ENCODE measurements at regions not wholly inside any gene's neighbourhood (a gene's known extent, or its start where the extent isn't known, plus 50 kb on each side); places are given as distances from the start of the nearest gene placed in this dataset.

DNA sequence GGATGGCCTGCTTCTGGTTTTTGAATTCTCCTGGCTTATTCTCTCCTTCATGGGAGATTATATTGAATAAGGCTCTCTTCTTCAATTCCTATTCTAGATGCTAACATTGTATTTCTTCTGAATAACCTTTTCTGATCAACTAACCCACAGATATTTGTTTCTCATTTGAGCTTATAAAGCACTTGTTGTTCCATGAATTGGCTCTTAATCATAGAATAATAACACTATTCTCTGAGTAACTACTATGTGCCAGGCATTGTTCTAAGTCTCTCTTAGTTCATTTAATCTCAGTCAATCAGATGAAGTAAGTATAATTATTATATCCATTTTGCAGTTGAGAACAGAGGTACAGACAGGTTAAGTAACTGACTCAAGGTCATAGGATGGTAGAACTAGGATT, 136.3 kb upstream of the MLIP start:
- CTCF ChIA-PET: interaction anchor here (0.6 to 2.1 kb wide), 8 partner anchors 11 to 711 kb away, joined by 3 to 11 read pairs (median 4); no protein-coding TSS in a partner anchor
- no peaks in the 10 kb centered on the region for H3K9me3 ChIP-seq (ENCODE audit: control insufficient read depth, insufficient read depth, low read depth, low read length)
- TF ChIP-seq RBAK (tag by site-specific recombination; IDR thresholded peaks at IDR 0.05) (no peak), ZNF138 (tag by site-specific recombination; IDR thresholded peaks at IDR 0.05; ENCODE audit: borderline replicate concordance) (no peak), ZSCAN30 (tag by site-specific recombination; IDR thresholded peaks at IDR 0.05) (no peak)
- TF ChIP-seq, protein P1, sequence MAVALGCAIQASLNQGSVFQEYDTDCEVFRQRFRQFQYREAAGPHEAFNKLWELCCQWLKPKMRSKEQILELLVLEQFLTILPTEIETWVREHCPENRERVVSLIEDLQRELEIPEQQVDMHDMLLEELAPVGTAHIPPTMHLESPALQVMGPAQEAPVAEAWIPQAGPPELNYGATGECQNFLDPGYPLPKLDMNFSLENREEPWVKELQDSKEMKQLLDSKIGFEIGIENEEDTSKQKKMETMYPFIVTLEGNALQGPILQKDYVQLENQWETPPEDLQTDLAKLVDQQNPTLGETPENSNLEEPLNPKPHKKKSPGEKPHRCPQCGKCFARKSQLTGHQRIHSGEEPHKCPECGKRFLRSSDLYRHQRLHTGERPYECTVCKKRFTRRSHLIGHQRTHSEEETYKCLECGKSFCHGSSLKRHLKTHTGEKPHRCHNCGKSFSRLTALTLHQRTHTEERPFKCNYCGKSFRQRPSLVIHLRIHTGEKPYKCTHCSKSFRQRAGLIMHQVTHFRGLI (tag by site-specific recombination; IDR thresholded peaks at IDR 0.05): no peak
- H3K4me3 ChIP-seq (ENCODE audit: low read depth, low read length): no peak overlapping the region
- no peak overlapping the region for H3K27ac ChIP-seq (ENCODE audit: extremely low read depth, low read depth, low read length)
- H3K4me1 ChIP-seq (ENCODE audit: control insufficient read depth, insufficient read depth, low read length): no peaks in the 10 kb centered on the region
- POLR2A ChIA-PET: no interaction called here
- H3K36me3 ChIP-seq (ENCODE audit: control insufficient read depth in 2 of 2, insufficient read depth in 1 of 2, low read length in 2 of 2): no peaks in the 10 kb centered on the region

DNA sequence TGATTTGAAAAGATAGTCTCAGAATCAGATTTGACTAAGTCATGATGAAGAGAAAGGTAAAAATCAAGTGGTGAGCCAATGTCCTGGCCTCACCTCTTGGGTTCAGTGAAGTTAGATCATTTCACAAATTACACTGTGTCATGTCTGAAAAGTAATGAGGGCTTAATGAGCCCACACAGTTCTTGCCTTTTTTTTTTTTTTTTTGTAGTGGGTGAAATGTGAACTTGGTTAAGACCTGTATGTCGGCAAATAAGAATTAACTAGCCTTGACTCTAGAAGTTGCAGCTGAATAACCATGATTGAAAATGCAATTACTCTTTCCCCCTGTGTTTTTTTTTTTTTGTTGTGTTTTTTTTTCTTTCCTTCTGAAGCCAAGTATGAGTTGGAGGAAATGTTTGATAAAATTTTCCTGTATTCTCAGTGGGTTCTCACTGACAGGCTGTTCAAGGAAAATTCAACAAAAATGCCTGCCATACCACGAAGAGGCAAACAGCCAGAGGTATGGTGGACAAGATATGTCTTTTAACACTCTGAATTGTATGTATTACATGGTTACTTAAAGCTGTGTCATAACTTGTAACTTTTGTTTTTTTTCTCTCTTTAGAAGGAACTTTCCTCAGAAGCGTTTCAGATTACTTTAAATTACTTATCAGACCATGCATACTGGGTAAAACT, 135.2 kb upstream of the MLIP start:
- no peak for TF ChIP-seq KLF8 (tag by site-specific recombination; IDR thresholded peaks at IDR 0.05)
- no peak for TF ChIP-seq SP3 (tag by site-specific recombination; IDR thresholded peaks at IDR 0.05)
- no peak for TF ChIP-seq SCRT1 (tag by site-specific recombination; IDR thresholded peaks at IDR 0.05; ENCODE audit: borderline replicate concordance)
- no peak for TF ChIP-seq ZNF768 (tag by site-specific recombination; IDR thresholded peaks at IDR 0.05)
- TF ChIP-seq ZNF830 (tag by site-specific recombination; IDR thresholded peaks at IDR 0.05; ENCODE audit: low read depth): no peak
- TF ChIP-seq ZNF747 (tag by site-specific recombination; IDR thresholded peaks at IDR 0.05): no peak
- TF ChIP-seq SP2 (tag by site-specific recombination; IDR thresholded peaks at IDR 0.05): no peak
- TF ChIP-seq ZNF843 (tag by site-specific recombination; IDR thresholded peaks at IDR 0.05): no peak
- TF ChIP-seq ZNF169 (tag by site-specific recombination; IDR thresholded peaks at IDR 0.05): no peak
- TF ChIP-seq MZF1 (tag by site-specific recombination; IDR thresholded peaks at IDR 0.05; ENCODE audit: borderline replicate concordance): no peak
- no peak for TF ChIP-seq ZNF510 (tag by site-specific recombination; IDR thresholded peaks at IDR 0.05; ENCODE audit: insufficient replicate concordance)
- no peak for TF ChIP-seq ZNF133 (tag by site-specific recombination; IDR thresholded peaks at IDR 0.05)
- TF ChIP-seq, protein P2, sequence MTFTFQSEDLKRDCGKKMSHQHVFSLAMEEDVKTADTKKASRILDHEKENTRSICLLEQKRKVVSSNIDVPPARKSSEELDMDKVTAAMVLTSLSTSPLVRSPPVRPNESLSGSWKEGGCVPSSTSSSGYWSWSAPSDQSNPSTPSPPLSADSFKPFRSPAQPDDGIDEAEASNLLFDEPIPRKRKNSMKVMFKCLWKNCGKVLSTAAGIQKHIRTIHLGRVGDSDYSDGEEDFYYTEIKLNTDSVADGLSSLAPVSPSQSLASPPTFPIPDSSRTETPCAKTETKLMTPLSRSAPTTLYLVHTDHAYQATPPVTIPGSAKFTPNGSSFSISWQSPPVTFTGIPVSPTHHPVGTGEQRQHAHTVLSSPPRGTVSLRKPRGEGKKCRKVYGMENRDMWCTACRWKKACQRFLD (tag by site-specific recombination; IDR thresholded peaks at IDR 0.05): no peak
- no peak for TF ChIP-seq ZNF660 (tag by site-specific recombination; IDR thresholded peaks at IDR 0.05)
- no peak overlapping the region for H3K4me3 ChIP-seq (ENCODE audit: low read depth, low read length)
- H3K27ac ChIP-seq (ENCODE audit: extremely low read depth, low read depth, low read length): no peak overlapping the region
- POLR2A ChIA-PET: no interaction called here
- no peaks in the 10 kb centered on the region for H3K9me3 ChIP-seq (ENCODE audit: control insufficient read depth, insufficient read depth, low read depth, low read length)
- CTCF ChIA-PET: interaction anchor here (0.5 to 2.1 kb wide), 7 partner anchors 10 to 1690 kb away, joined by 3 to 11 read pairs (median 3); no protein-coding TSS in a partner anchor
- no peaks in the 10 kb centered on the region for H3K4me1 ChIP-seq (ENCODE audit: control insufficient read depth, insufficient read depth, low read length)
- no peaks in the 10 kb centered on the region for H3K36me3 ChIP-seq (ENCODE audit: control insufficient read depth in 2 of 2, insufficient read depth in 1 of 2, low read length in 2 of 2)

DNA sequence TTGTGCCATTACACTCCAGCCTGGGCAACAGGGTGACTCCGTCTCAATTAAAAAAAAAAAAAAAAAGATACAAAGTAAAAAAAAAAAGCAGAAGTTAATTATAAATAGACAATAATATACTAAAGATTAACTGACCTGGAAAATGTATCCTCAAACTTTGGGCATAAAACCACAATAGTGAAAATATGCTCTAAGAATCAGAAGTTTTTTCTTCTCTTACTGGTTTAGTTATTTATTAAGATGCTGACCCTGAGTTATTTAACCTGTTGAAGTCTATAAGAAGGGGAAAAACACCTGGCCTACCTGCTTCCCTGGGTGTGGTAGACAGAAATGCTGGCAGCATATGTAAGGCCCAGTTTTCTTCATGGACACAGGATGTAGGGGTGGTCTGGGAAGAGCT, 133.7 kb upstream of the MLIP start:
- Histone ChIP-seq H3K4me3 (ENCODE audit: low read depth, low read length) (no peak overlapping the region), H3K27ac (ENCODE audit: extremely low read depth, low read depth, low read length) (no peak overlapping the region), H3K9me3 (ENCODE audit: control insufficient read depth, insufficient read depth, low read depth, low read length) (no peaks in the 10 kb centered on the region), H3K36me3 (ENCODE audit: control insufficient read depth in 2 of 2, insufficient read depth in 1 of 2, low read length in 2 of 2) (no peaks in the 10 kb centered on the region), H3K4me1 (ENCODE audit: control insufficient read depth, insufficient read depth, low read length) (no peaks in the 10 kb centered on the region)
- ChIA-PET POLR2A (no interaction called here), CTCF (interaction anchor here (0.6 kb wide), 1 partner anchor 14 kb away, joined by 4 read pairs; no protein-coding TSS in a partner anchor)
- TF ChIP-seq KLF10 (tag by site-specific recombination; IDR thresholded peaks at IDR 0.05): no peak
- TF ChIP-seq RBAK (tag by site-specific recombination; IDR thresholded peaks at IDR 0.05): no peak
- TF ChIP-seq ZNF146 (tag by site-specific recombination; IDR thresholded peaks at IDR 0.05): no peak
- TF ChIP-seq, protein P3, sequence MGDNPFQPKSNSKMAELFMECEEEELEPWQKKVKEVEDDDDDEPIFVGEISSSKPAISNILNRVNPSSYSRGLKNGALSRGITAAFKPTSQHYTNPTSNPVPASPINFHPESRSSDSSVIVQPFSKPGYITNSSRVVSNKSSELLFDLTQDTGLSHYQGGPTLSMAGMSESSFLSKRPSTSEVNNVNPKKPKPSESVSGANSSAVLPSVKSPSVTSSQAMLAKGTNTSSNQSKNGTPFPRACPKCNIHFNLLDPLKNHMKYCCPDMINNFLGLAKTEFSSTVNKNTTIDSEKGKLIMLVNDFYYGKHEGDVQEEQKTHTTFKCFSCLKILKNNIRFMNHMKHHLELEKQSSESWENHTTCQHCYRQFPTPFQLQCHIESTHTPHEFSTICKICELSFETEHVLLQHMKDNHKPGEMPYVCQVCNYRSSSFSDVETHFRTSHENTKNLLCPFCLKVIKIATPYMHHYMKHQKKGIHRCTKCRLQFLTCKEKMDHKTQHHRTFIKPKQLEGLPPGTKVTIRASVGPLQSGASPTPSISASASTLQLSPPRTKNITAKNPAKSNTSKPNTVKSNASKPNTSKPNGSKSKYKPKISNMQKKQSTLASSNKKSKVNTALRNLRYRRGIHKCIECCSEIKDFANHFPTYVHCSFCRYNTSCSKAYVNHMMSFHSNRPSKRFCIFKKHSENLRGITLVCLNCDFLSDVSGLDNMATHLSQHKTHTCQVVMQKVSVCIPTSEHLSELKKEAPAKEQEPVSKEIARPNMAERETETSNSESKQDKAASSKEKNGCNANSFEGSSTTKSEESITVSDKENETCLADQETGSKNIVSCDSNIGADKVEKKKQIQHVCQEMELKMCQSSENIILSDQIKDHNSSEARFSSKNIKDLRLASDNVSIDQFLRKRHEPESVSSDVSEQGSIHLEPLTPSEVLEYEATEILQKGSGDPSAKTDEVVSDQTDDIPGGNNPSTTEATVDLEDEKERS (tag by site-specific recombination; IDR thresholded peaks at IDR 0.05): no peak
- no peak for TF ChIP-seq ZBTB20 (tag by site-specific recombination; IDR thresholded peaks at IDR 0.05)
- TF ChIP-seq BCL11A (tag by site-specific recombination; IDR thresholded peaks at IDR 0.05; ENCODE audit: low read depth): no peak

All from HEK293 (cell line).